ENCODE measurements at regions not wholly inside any gene's neighbourhood (a gene's known extent, or its start where the extent isn't known, plus 50 kb on each side); places are given as distances from the start of the nearest gene placed in this dataset.

DNA sequence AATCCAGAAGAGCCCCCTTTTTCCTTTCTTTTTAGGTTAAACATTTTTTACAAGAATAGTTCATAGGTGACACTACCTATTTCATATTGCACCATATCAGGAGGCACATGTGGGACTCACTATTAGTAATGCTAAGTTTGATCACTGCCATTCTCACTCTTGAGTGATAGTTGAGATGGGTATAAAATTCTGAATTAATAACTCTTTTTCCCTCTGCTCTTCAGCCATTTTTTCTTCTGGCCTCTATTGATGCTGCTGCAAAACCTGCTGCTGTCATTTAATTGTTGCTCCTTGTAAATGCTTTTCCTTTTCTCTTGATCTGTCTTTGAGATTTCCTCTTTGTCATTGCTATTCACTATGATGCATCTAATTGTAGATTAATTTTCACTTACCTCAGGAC, 482.0 kb downstream of the MID1IP1 start:
- POLR2A ChIA-PET (ENCODE audit: unreplicated experiment) = no interaction called here
- Histone ChIP-seq H3K9me2 (replicated peaks; ENCODE audit: low read length) (no peaks in the 10 kb centered on the region), H3K4me1 (ENCODE audit: insufficient read depth, low read length) (no peaks in the 10 kb centered on the region), H3K9me3 (ENCODE audit: low read length) (no peaks in the 10 kb centered on the region), H3K9ac (ENCODE audit: low read length) (no peak overlapping the region), H3K4me2 (ENCODE audit: low read length) (no peak overlapping the region), H4K20me1 (ENCODE audit: low read length) (no peaks in the 10 kb centered on the region), H2AFZ (ENCODE audit: low read length) (no peak overlapping the region), H3K4me3 (ENCODE audit: low read length) (no peak overlapping the region), H3K27ac (ENCODE audit: low read length) (no peak overlapping the region), H3F3A (ENCODE audit: low read length, unreplicated experiment) (no peaks in the 10 kb centered on the region), H3K79me2 (ENCODE audit: low read length) (no peaks in the 10 kb centered on the region), H3K36me3 (ENCODE audit: low read depth, low read length) (no peaks in the 10 kb centered on the region), H3K27me3 (ENCODE audit: low read length) (no peaks in the 10 kb centered on the region)
- no peak for DNase-seq
- intact Hi-C loops (cut with micrococcal nuclease) = no loop called here
- BruUV-seq (replicated peaks) = no TSS peak
- no peak for ATAC-seq
- CTCF ChIA-PET = no interaction called here
- TF ChIP-seq EZH2phosphoT487 (IDR thresholded peaks at IDR 0.05; ENCODE audit: borderline replicate concordance, low read length) (no peak), EZH2 (IDR thresholded peaks at IDR 0.05; ENCODE audit: low read length, unreplicated experiment) (no peak)
- TF ChIP-seq, protein P1, sequence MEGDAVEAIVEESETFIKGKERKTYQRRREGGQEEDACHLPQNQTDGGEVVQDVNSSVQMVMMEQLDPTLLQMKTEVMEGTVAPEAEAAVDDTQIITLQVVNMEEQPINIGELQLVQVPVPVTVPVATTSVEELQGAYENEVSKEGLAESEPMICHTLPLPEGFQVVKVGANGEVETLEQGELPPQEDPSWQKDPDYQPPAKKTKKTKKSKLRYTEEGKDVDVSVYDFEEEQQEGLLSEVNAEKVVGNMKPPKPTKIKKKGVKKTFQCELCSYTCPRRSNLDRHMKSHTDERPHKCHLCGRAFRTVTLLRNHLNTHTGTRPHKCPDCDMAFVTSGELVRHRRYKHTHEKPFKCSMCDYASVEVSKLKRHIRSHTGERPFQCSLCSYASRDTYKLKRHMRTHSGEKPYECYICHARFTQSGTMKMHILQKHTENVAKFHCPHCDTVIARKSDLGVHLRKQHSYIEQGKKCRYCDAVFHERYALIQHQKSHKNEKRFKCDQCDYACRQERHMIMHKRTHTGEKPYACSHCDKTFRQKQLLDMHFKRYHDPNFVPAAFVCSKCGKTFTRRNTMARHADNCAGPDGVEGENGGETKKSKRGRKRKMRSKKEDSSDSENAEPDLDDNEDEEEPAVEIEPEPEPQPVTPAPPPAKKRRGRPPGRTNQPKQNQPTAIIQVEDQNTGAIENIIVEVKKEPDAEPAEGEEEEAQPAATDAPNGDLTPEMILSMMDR (conservative IDR thresholded peaks at IDR 0.05; ENCODE audit: low read depth, low read length) = no peak

DNA sequence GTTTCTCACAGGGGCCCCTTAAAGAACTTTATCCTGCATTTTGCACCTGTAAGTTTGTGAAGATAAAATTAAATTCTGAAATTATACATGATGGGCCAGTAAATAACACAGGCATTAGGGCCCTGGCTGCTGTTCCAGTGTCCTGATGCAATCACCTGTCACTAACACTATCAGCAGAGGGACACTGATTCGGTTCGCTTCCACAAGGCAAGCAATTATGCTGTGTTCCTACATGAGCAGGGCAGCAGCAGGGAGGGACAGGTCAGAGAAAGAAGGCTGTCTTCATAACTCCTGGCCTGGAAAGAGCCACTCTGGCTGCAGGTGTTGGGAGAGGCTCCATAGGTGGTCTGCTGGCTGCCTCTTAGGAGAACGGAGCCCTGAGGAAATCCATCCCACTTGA, 487.3 kb downstream of the MID1IP1 start:
- H3K27ac ChIP-seq (ENCODE audit: low read length) = no peak overlapping the region
- H3K79me2 ChIP-seq (ENCODE audit: low read length) = no peaks in the 10 kb centered on the region
- no peak overlapping the region for H3K9ac ChIP-seq (ENCODE audit: low read length)
- H3K9me3 ChIP-seq (ENCODE audit: low read length) = no peaks in the 10 kb centered on the region
- intact Hi-C loops (cut with micrococcal nuclease) = no loop called here
- POLR2A ChIA-PET (ENCODE audit: unreplicated experiment) = no interaction called here
- no peaks in the 10 kb centered on the region for H3K4me1 ChIP-seq (ENCODE audit: insufficient read depth, low read length)
- H3K36me3 ChIP-seq (ENCODE audit: low read depth, low read length) = no peaks in the 10 kb centered on the region
- no TSS peak for BruUV-seq (replicated peaks)
- TF ChIP-seq EZH2phosphoT487 (IDR thresholded peaks at IDR 0.05; ENCODE audit: borderline replicate concordance, low read length) (no peak), EZH2 (IDR thresholded peaks at IDR 0.05; ENCODE audit: low read length, unreplicated experiment) (no peak)
- TF ChIP-seq, protein P1 (conservative IDR thresholded peaks at IDR 0.05; ENCODE audit: low read depth, low read length) = no peak
- H3K9me2 ChIP-seq (replicated peaks; ENCODE audit: low read length) = no peaks in the 10 kb centered on the region
- ATAC-seq (no peak), DNase-seq (no peak)
- H3K4me3 ChIP-seq (ENCODE audit: low read length) = no peak overlapping the region
- H4K20me1 ChIP-seq (ENCODE audit: low read length) = no peaks in the 10 kb centered on the region
- CTCF ChIA-PET = no interaction called here
- no peak overlapping the region for H2AFZ ChIP-seq (ENCODE audit: low read length)
- no peaks in the 10 kb centered on the region for H3F3A ChIP-seq (ENCODE audit: low read length, unreplicated experiment)
- no peaks in the 10 kb centered on the region for H3K27me3 ChIP-seq (ENCODE audit: low read length)
- H3K4me2 ChIP-seq (ENCODE audit: low read length) = no peak overlapping the region

DNA sequence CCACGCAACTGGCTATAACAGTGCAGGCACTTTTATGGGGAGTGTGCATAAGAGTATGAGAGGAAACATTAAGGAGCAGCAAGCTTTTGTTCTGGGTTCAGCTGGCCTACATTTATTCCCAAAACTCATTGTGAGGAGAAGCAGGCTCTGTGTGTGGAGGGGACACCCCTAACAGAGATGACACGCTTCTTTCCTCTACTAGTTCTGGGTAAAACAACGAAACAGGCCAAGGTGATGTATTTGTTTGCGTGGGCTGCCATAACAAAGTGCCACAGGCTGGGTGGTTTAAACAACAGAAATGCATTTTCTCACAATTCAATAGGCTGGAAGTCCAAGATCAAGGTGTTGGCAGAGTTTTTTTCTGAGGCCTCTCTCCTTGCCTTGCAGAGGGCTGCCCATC, 488.6 kb downstream of the MID1IP1 start:
- Histone ChIP-seq H3K4me2 (ENCODE audit: low read length) (no peak overlapping the region), H4K20me1 (ENCODE audit: low read length) (no peaks in the 10 kb centered on the region), H2AFZ (ENCODE audit: low read length) (no peak overlapping the region), H3K27me3 (ENCODE audit: low read length) (no peaks in the 10 kb centered on the region), H3F3A (ENCODE audit: low read length, unreplicated experiment) (no peaks in the 10 kb centered on the region), H3K4me3 (ENCODE audit: low read length) (no peak overlapping the region), H3K9me3 (ENCODE audit: low read length) (no peaks in the 10 kb centered on the region), H3K36me3 (ENCODE audit: low read depth, low read length) (no peaks in the 10 kb centered on the region), H3K79me2 (ENCODE audit: low read length) (no peaks in the 10 kb centered on the region), H3K27ac (ENCODE audit: low read length) (no peak overlapping the region), H3K4me1 (ENCODE audit: insufficient read depth, low read length) (no peaks in the 10 kb centered on the region), H3K9ac (ENCODE audit: low read length) (no peak overlapping the region), H3K9me2 (replicated peaks; ENCODE audit: low read length) (no peaks in the 10 kb centered on the region)
- no TSS peak for BruUV-seq (replicated peaks)
- TF ChIP-seq EZH2phosphoT487 (IDR thresholded peaks at IDR 0.05; ENCODE audit: borderline replicate concordance, low read length) = no peak
- TF ChIP-seq, protein P1 (conservative IDR thresholded peaks at IDR 0.05; ENCODE audit: low read depth, low read length) = no peak
- no peak for TF ChIP-seq EZH2 (IDR thresholded peaks at IDR 0.05; ENCODE audit: low read length, unreplicated experiment)
- intact Hi-C loops (cut with micrococcal nuclease) = no loop called here
- ChIA-PET POLR2A (ENCODE audit: unreplicated experiment) (no interaction called here), CTCF (no interaction called here)
- DNase-seq (no peak), ATAC-seq (no peak)
